Kidney (tissue), 13 donors: ENCODE measurements at regions not wholly inside any gene's neighbourhood (a gene's known extent, or its start where the extent isn't known, plus 50 kb on each side); places are given as distances from the start of the nearest gene placed in this dataset.

Source experiments
- DNase-seq, 5 donors: peaks; one replicate each; pipeline ENCODE4 v3.0.0-alpha.2; 2013 to 2020
- FAIRE-seq: peaks from 2 replicates; lab custom pipeline; 2012; peaks lifted over from hg19 to GRCh38; lab: Jason Lieb, UNC
- H3K27ac ChIP-seq, 2 donors: one replicate each; pipeline ENCODE4 v1.7.0; 2013; ENCODE audit warnings: low read depth in 2 of 2, low read length in 2 of 2, inconsistent platforms in 1 of 2
- H3K27me3 ChIP-seq: one replicate; pipeline ENCODE4 v1.7.1; 2013; ENCODE audit warnings: low read length, inconsistent platforms; ENCODE audit not compliant: control insufficient read depth, insufficient read depth
- H3K36me3 ChIP-seq, 3 donors: one replicate each; pipeline versions ENCODE4 v1.7.0 to v1.7.1; 2013; ENCODE audit warnings: low read length in 3 of 3, control low read depth in 1 of 3, inconsistent platforms in 1 of 3; ENCODE audit not compliant: insufficient read depth in 3 of 3, control insufficient read depth in 2 of 3
- H3K4me1 ChIP-seq, 3 donors: one replicate each; pipeline versions ENCODE4 v1.7.0 to v1.7.1; 2013; ENCODE audit warnings: low read length in 3 of 3, inconsistent platforms in 1 of 3, low read depth in 1 of 3; ENCODE audit not compliant: control insufficient read depth in 2 of 3, insufficient read depth in 2 of 3
- H3K4me3 ChIP-seq, 3 donors: one replicate each; pipeline versions ENCODE4 v1.7.0 to v1.8.1; 2013; ENCODE audit warnings: low read length in 3 of 3, control low read depth in 1 of 3, inconsistent platforms in 1 of 3
- H3K9ac ChIP-seq, 3 donors: one replicate each; pipeline versions ENCODE4 v1.7.0 to v1.7.1; 2013; ENCODE audit warnings: low read length in 3 of 3, control low read depth in 1 of 3, inconsistent platforms in 1 of 3
- H3K9me3 ChIP-seq, 3 donors: one replicate each; pipeline versions ENCODE4 v1.7.0 to v1.7.1; 2013; ENCODE audit warnings: low read length in 3 of 3, control low read depth in 1 of 3, inconsistent platforms in 1 of 3; ENCODE audit not compliant: control insufficient read depth in 2 of 3, insufficient read depth in 1 of 3
- CTCF ChIP-seq: IDR thresholded peaks from 3 replicates; pipeline ENCODE4 v1.5.1; 2012; ENCODE audit warnings: mild to moderate bottlenecking, moderate library complexity, borderline replicate concordance; ENCODE audit not compliant: insufficient read depth; ENCODE audit errors: extremely low read depth
- intact Hi-C: fragments of 100-400 bp; cut with DNase I; formaldehyde crosslinking; loops from one replicate; pipeline ENCODE4 v1.11.1; 2022
- donor health status: control.
- donor health status: control.
- donor health status: control.
- donor health status: control.
- donor health status: control.
- donor health status: DM: yes; HTN: yes; CAD: no.
- donor health status: Normal renal cell carcinoma (clear cell type).

GRCh38 chr3:158925021-158925420 lies 123.2 kb downstream of the MFSD1 start:
- no peak overlapping the region for H3K27ac ChIP-seq
- TF ChIP-seq CTCF, result no peak
- H3K27me3 ChIP-seq, result no peaks in the 10 kb centered on the region
- no peak for FAIRE-seq
- H3K4me3 ChIP-seq, result no peak overlapping the region
- no peak overlapping the region for H3K9ac ChIP-seq
- no peaks in the 10 kb centered on the region for H3K9me3 ChIP-seq
- DNase-seq, result no peak
- intact Hi-C loops, result no loop called here
- no peaks in the 10 kb centered on the region for H3K4me1 ChIP-seq
- H3K36me3 ChIP-seq, result no peaks in the 10 kb centered on the region

- H3K9ac ChIP-seq, result no peak overlapping the region
- intact Hi-C loops, result no loop called here
- H3K4me1 ChIP-seq, result no peaks in the 10 kb centered on the region
- no peak for TF ChIP-seq CTCF
- no peaks in the 10 kb centered on the region for H3K36me3 ChIP-seq
- H3K4me3 ChIP-seq, result no peak overlapping the region
- no peak overlapping the region for H3K27ac ChIP-seq
- H3K27me3 ChIP-seq, result no peaks in the 10 kb centered on the region
- DNase-seq (no peak), FAIRE-seq (no peak)
- no peaks in the 10 kb centered on the region for H3K9me3 ChIP-seq
Measured at GRCh38 chr3:158925828-158926494, 124.1 kb downstream of the MFSD1 start.

- peaks cover 0 to 4% (median 2%) of the 10 kb centered on the region in 3 donors for H3K9me3 ChIP-seq
- H3K27ac ChIP-seq, result no peak overlapping the region
- FAIRE-seq, result no peak
- H3K36me3 ChIP-seq, result no peaks in the 10 kb centered on the region
- no peak overlapping the region for H3K4me3 ChIP-seq
- no peak overlapping the region for H3K9ac ChIP-seq
- no peaks in the 10 kb centered on the region for H3K4me1 ChIP-seq
- no peaks in the 10 kb centered on the region for H3K27me3 ChIP-seq
- TF ChIP-seq CTCF, result no peak
- DNase-seq, result no peak
- intact Hi-C loops, result no loop called here
Measured at GRCh38 chr3:158935846-158936245, 134.0 kb downstream of the MFSD1 start.
